ENCODE measurements at regions not wholly inside any gene's neighbourhood (a gene's known extent, or its start where the extent isn't known, plus 50 kb on each side); places are given as distances from the start of the nearest gene placed in this dataset.

- no peak for TF ChIP-seq CTCF (IDR thresholded peaks at IDR 0.05; ENCODE audit: control extremely low read depth in 1 of 3, insufficient read depth in 1 of 3, low read depth in 1 of 3, low read length in 3 of 3)
Measured at GRCh38 chr2:236973343-236973980, 112.2 kb upstream of the COPS8 start (continued).

Measured in H1 (cell line).